ENCODE measurements at regions not wholly inside any gene's neighbourhood (a gene's known extent, or its start where the extent isn't known, plus 50 kb on each side); places are given as distances from the start of the nearest gene placed in this dataset.

DNA sequence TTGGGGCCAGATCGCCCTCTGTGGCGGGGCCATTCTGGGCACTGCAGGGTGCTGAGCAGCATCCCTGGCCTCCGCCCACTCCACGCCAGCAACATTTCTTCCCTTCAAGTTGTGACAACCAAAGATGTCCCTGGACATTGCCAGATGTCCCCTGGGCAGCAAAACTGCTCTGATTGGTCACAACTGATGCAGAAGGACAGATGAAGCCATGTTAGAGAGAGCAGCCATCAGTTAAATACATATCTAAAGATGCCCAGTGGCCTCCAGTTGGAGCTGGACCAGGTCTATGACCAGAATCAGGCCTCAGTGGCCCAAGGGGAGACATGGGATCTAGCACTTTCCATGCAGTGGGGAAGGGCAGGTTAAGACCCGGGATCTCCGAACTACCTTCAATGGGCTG lies 125.7 kb downstream of the PTPRS start:
- DNase-seq: no peak

DNA sequence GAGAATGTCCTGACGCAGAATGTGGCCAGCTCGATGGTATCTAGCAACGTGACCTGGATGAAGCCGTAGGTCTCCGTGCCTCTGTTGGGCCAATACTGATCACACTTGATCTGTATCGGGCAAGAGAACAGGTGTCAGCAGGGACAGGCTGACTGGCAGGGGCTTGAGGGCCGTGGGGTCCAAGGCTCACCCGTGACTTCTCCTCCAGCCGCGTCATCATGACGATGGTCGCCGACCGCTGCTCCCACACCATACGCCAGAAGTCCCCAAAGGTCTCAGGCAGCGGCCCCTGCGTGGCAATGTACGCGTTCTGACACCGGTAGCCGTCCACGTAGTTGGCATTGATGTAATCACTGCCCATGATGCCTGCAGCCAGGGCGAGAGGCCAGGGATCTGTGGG lies 126.2 kb downstream of the PTPRS start:
- no peak for DNase-seq

DNA sequence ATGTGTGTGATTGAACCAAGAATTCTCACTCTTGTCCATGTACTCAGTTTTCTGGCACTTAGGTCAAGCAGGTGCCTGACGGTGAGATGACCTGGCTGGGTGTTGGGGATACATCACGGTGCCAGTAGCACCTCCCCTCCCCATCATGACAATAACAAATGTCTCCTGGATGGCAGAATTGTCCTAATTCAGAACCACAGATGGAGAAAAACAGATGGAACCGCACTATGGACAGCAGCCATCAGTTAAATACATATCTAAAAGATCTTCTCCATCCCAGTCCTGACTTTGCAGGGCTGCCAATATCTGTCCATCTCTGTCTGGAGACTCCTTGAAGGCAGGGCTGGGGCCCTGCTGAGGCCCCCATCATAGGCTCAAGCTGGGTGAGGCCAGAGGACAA lies 126.9 kb downstream of the PTPRS start:
- DNase-seq: no peak

DNA sequence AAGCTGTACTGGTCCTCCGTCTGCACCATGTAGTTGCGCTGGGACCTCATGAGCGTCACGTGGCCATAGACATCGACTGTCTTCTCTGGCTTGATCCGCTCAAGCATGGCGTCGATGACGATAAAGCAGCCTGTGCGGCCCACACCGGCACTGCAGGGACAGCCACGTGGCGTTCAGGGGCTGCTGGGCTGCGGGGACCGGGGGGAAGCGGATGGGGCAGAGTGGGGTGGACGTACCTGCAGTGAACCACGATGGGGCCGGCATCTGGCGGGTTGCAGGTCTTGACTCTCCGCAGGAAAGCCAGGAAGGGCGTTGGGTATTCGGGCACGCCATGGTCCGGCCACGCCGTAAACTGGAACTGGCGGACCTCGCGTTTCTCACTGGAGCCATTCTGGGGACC lies 128.5 kb downstream of the PTPRS start:
- no peak for DNase-seq

DNA sequence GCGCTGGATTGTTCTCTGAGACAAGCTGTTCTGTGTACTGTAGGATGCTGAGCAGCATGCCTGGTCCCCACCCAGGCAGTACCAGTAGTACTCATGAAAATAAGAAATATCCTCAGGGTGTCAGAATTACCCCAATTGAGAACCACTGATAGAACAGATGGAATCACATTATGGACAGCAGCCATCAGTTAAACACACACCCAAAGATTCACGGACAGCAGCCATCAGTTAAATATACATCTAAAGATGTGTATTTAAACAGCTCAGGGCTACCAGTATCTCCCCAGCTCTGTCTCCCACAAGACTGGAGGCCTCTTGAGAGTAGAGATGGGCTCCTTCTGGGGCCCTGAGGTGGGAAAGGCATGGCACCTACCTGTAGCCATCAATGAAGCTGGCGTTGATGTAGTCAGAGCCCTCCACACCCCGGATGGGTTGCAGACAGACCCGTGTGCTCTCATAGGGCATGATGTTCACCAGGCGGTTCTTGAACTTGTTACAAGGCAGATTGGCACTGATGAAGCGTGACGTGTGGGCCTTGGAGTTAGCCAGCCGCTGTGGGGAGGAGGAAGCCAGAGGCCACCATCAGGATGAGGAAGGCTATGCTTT lies 129.3 kb downstream of the PTPRS start:
- DNase-seq: no peak

DNA sequence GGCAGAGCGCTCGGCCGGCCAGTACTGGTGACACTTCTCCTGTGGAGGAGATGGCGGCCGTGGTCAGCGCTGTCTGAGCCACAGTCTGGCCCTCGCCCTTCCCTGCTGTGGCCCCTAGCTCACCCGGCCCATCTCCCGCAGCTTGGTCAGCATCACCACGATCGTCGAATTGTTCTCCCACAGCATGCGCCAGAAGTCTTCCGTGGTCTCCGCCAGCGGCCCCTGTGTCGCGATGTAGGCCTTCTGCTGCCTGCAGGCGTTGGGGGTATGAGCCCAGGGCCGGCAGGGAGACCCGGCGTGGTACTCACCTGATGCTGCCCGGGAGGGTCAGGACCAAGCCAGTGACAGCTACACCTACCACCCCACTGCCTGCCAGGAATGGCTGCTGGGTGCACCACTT lies 130.1 kb downstream of the PTPRS start:
- no peak for DNase-seq

DNA sequence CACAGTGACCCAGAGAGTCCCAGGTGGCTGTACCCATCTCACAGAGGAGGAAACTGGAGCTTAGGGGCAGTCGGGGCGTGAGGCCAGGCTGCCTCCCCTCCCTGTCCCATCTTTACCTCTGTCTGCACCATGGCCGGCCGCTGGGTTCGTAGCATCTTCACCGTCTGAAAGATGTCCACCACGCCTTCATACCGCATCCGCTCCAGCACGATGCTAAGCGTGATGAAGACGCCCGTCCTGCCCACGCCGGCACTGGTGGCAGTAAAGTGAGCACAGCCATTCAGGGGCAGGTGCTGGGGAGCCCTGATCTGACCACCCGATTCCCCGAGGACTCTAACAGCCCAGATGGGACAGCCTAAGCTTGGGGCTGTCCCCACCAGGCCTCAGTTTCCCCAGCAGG lies 132.8 kb downstream of the PTPRS start:
- no peak for DNase-seq

DNA sequence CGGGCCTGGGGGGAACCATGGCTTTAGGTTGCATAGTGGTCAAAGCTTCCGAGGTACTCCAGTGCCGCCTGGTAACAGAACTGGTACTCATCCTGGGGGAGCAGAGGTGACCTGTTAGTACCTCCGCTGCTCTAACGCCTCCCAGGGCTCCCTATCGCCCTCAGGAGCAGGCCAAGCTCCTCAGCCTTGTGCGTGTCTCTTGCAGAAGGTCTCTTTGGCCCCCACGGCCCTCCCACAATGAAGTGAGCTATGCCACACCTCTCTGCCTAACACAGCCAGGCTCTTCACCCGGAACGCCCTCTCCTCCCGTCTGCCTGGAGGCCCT lies 133.9 kb downstream of the PTPRS start:
- no peak for DNase-seq

DNA sequence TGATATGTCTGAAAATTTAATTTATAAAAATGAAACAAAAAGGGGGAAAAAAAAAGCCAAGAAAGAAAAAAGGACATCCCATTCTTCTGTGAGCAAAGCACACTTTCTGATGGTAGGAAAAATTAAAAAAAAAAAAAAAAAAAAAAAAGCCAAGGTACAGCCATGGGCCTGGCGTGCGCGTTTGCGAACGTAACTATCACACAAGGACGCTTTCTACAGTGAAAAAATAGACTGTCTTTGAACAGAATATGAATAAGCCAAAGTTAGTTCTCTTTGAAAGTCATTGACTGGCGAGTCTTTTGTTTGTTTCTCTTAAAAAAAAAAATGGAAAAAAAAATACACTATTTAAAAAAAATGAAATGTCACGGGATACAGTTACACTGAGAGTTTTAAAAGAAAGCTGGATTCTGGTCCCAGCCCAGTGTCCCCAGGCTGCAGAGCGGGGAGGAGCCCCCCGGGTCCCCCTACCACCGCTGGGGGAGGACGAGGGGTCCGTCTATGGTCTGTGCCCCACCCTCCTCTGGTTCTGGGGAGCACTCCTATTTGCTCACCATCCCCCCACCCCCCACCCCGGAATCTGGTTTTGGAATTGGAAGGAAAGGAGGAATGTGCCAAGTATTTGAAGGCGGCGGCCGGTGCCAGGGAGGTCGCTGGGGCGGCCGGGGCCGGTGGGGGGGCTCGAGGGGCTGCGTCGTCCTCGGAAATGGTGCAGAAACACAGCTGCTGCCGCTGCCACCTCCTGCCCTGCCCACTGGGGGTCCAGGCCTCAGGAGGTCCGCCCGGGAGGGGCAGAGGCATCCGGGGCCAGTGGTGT lies 134.5 kb downstream of the PTPRS start:
- no peak for DNase-seq

DNA sequence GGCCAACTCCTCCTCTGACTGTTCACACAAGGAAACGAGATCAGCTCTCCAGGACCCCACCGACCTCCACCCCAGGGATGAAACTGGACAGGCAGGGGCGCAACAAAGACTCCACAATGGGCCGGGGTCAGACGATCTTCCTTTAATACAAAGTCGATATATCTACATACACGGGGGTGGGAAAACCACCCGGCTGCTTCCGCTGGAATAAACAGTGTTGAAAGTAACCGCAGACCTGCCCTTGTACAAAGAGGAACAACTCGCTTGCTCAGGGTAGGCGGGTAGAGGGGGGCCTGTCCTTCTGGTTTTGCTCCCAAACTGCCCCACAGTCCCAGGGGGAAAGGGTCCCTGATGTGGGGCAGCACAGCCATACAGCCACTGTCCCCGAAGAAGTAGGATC lies 135.2 kb downstream of the PTPRS start:
- DNase-seq: no peak

DNA sequence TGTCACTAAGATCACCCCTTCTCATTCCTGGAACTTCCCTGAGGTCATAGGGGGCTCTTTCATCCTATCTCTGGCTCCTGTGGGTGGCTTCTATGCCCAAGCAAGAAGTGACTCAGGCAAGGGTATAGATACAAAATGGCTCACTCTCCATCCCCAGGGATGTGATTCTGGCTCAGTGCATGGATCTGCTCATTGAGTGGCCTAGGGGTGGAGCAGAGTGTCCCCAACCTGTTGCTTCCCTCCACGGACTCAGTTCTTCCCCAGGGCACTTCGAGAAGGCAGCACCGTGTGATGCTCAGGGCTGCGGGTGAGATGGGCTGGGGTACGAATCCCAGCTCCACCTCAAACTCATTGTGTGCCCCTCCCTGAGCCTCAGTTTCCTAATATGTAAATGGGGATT lies 136.4 kb downstream of the PTPRS start:
- no peak for DNase-seq

Data from fibroblast of skin of right quadriceps (primary cell).